HUES64 (cell line): ENCODE measurements at regions not wholly inside any gene's neighbourhood (a gene's known extent, or its start where the extent isn't known, plus 50 kb on each side); places are given as distances from the start of the nearest gene placed in this dataset.
"Not testable (repeated sequence)": the region's sequence is repeated elsewhere in the genome, so short reads cannot be mapped to it uniquely, and the experiment has no call there.

Experiments
- H3K27ac ChIP-seq: 2 replicates; pipeline ENCODE4 v1.7.0; 2013; ENCODE audit warnings: low read depth, low read length, inconsistent platforms
- H3K27me3 ChIP-seq: 2 replicates; pipeline ENCODE4 v1.6.1; 2013; ENCODE audit warnings: mild to moderate bottlenecking, low read length; ENCODE audit not compliant: insufficient read depth
- H3K36me3 ChIP-seq: 2 replicates; pipeline ENCODE4 v1.6.1; 2013; ENCODE audit warnings: mild to moderate bottlenecking, low read length; ENCODE audit not compliant: insufficient read depth
- H3K4me1 ChIP-seq: 2 replicates; pipeline ENCODE4 v1.6.1; 2013; ENCODE audit warnings: mild to moderate bottlenecking, low read length, moderate library complexity; ENCODE audit not compliant: insufficient read depth
- H3K4me3 ChIP-seq: 2 replicates; pipeline ENCODE4 v1.5.1; 2013; ENCODE audit warnings: mild to moderate bottlenecking, low read length, moderate library complexity
- H3K9ac ChIP-seq: 2 replicates; pipeline ENCODE4 v1.6.1; 2013; ENCODE audit warnings: mild to moderate bottlenecking, low read depth, low read length
- H3K9me3 ChIP-seq: 2 replicates; pipeline ENCODE4 v1.6.1; 2013; ENCODE audit warnings: low read depth, low read length; ENCODE audit not compliant: insufficient read depth
- WGBS: fragments of 150-250, 120-280 bp; methylation state at CpG from one replicate; pipeline ENCODE4 v1.1.7; 2013; ENCODE audit warnings: missing lambda C conversion rate; 5-methylcytosine and 5-hydroxymethylcytosine counted together

DNA sequence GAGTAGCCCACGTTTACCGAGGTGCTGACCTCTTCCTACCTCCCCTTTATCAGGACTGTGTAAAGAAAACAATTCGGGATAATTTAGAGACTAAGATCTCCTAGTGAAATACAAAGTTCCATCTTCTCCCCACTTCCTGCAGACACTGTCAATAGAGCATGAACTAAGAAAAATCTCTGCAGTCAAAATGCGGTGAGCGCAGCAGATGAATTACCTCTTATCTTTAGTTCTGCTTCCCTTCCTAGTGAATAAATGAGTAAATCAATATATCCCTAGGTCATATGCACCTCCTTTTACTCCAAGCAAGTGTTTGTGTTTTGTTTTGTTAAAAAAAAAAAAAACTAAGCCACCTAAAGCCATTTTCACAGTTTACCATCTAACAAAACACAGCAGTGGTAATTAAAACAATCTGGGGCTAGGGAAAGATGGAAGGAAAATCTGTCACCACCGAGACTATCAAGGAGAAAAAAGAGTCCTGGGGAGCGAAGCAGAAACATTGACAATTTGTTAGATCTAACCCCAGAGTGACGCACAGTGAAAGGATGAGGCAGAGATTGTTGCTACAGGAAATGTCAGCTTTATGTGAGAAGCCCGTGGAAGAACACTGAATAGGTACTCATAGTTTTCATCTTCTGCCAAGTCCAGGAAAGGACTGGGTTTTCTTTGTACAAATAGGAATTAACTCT, 159.4 kb upstream of the SPTLC3 start:
- 85% methylated on average over 9 of the region's 9 CpGs for WGBS
- Histone ChIP-seq H3K9ac (no peak overlapping the region), H3K4me3 (no peak overlapping the region), H3K4me1 (no peaks in the 10 kb centered on the region), H3K27ac (no peak overlapping the region), H3K9me3 (no peaks in the 10 kb centered on the region), H3K36me3 (no peaks in the 10 kb centered on the region), H3K27me3 (no peaks in the 10 kb centered on the region)

DNA sequence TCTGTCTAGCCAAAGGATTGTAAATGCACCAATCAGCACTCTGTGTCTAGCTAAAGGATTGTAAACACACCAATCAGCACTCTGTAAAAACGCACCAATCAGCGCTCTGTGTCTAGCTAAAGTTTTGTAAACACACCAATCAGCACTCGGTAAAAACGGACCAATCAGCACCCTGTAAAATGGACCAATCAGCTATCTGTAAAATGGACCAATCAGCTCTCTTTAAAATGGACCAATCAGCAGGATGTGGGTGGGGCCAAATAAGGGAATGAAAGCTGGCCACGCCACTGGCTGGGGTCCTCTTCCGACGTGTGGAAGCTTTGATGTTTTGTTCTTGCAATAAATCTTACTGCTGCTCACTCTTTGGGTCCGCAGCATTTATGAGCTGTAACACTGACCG, 151.1 kb upstream of the SPTLC3 start:
- H3K4me3 ChIP-seq = not testable (repeated sequence)

DNA sequence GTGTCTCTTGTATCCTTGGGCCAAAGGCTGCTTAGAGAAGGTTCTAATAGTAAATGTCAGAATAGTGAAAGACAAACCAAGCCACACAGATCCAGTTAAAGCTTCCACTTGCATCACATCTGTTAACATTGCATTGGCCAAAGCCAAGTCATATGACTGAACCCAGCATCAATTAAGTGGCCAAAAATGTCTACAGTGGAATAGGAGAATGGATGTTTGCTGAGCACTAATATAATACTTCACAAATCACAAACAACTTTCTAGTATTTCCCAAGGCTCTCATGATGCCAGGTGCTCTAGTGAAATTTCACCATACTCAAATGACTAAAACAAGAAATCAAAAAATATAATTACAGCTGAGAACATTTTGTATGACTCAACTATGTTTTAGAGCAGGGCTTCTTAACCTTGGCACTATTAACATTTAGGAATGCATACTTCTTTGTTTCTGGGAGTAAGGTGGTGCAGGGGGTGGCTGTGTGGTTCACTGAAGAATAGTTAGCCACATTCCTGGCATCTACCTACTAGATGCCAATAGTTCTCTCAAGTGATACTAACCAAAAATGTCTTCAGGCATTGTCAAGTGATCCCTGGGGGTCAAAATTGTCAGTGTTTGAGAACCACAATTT, 148.0 kb upstream of the SPTLC3 start:
- no peak overlapping the region for H3K4me3 ChIP-seq
- 0 out of 2 replicates have a peak, but pooled peaks cover 3% of the 10 kb centered on the region for H3K9me3 ChIP-seq
- no peak overlapping the region for H3K9ac ChIP-seq
- no peaks in the 10 kb centered on the region for H3K36me3 ChIP-seq
- H3K4me1 ChIP-seq = no peaks in the 10 kb centered on the region
- no peaks in the 10 kb centered on the region for H3K27me3 ChIP-seq
- no peak overlapping the region for H3K27ac ChIP-seq

More for the DNA sequence above, 151.1 kb upstream of the SPTLC3 start:
- not testable (repeated sequence) for H3K36me3 ChIP-seq, H3K9ac ChIP-seq, H3K27ac ChIP-seq, H3K27me3 ChIP-seq, H3K4me1 ChIP-seq, H3K9me3 ChIP-seq
- 90% methylated on average over 9 of the region's 9 CpGs for WGBS

- Histone ChIP-seq H3K27ac (no peak overlapping the region), H3K9ac (no peak overlapping the region), H3K4me1 (no peaks in the 10 kb centered on the region), H3K4me3 (no peak overlapping the region), H3K9me3 (no peaks in the 10 kb centered on the region), H3K27me3 (no peaks in the 10 kb centered on the region), H3K36me3 (no peaks in the 10 kb centered on the region)
- WGBS = 100% methylated on average over 1 of the region's 1 CpG
Measured at GRCh38 chr20:12869669-12870068, 139.1 kb upstream of the SPTLC3 start.

GRCh38 chr20:12870588-12870987, 138.2 kb upstream of the SPTLC3 start:
- Histone ChIP-seq H3K9me3 (no peaks in the 10 kb centered on the region), H3K27me3 (no peaks in the 10 kb centered on the region), H3K4me3 (no peak overlapping the region), H3K4me1 (peaks cover 4% of the 10 kb centered on the region; the same call in 1 of the 2 replicates), H3K27ac (no peak overlapping the region), H3K36me3 (no peaks in the 10 kb centered on the region), H3K9ac (no peak overlapping the region)
- 86% methylated on average over 2 of the region's 2 CpGs for WGBS

DNA sequence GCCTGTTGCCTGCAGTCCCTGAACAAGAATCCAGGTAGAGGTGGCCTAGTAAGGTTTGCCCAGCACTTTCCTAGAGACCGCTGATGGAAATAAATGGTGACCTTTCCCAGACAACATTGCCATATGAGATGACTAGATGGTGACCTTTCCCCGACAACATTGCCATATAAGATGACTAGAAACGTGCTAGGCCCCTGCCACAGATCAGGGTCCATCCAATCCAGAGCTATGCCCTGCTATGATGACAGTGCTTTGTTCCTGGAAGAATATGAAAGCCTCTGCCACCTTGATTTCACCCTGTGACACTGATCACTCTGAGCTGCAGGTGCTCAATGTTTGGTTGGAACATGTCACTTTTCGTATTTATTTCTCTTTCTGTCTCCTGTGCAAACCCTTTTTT, 133.8 kb upstream of the SPTLC3 start:
- Histone ChIP-seq H3K4me3 (no peak overlapping the region), H3K4me1 (peaks cover 5% of the 10 kb centered on the region; the same call in 1 of the 2 replicates), H3K27ac (no peak overlapping the region), H3K9me3 (no peaks in the 10 kb centered on the region), H3K9ac (no peak overlapping the region), H3K36me3 (no peaks in the 10 kb centered on the region), H3K27me3 (no peaks in the 10 kb centered on the region)
- WGBS = 91% methylated on average over 4 of the region's 4 CpGs

GRCh38 chr20:12875510-12875909, 133.3 kb upstream of the SPTLC3 start:
- Histone ChIP-seq H3K27me3 (no peaks in the 10 kb centered on the region), H3K4me3 (no peak overlapping the region), H3K27ac (no peak overlapping the region), H3K36me3 (no peaks in the 10 kb centered on the region), H3K9me3 (no peaks in the 10 kb centered on the region), H3K9ac (no peak overlapping the region), H3K4me1 (peaks cover 5% of the 10 kb centered on the region; the same call in 1 of the 2 replicates)
- WGBS = 76% methylated on average over 6 of the region's 6 CpGs

- Histone ChIP-seq H3K36me3 (no peaks in the 10 kb centered on the region), H3K27me3 (no peaks in the 10 kb centered on the region), H3K4me1 (no peaks in the 10 kb centered on the region), H3K27ac (no peak overlapping the region), H3K9me3 (0 out of 2 replicates have a peak, but pooled peaks cover 6% of the 10 kb centered on the region), H3K4me3 (no peak overlapping the region), H3K9ac (no peak overlapping the region)
- 92% methylated on average over 1 of the region's 1 CpG for WGBS
Measured at GRCh38 chr20:12882832-12883506, 125.8 kb upstream of the SPTLC3 start.

DNA sequence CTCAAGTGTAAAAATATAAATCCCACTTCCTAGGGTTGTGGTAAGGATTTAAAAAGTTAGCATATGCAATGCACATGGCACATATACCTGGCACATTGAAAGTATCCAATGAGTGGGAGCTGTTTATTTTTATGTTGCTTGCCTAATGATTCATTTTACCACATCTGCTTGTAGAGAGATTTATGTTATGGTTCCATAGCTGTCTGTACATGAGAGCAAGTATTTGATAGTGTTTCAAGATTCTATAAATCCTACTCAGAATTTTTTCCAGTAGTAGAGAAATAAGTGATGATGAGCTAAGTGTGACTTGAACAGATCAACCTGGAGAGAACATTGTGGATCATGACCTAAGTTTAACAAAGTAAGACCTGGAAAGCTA, 125.3 kb upstream of the SPTLC3 start:
- no peaks in the 10 kb centered on the region for H3K36me3 ChIP-seq
- H3K4me1 ChIP-seq = no peaks in the 10 kb centered on the region
- H3K9ac ChIP-seq = no peak overlapping the region
- no peaks in the 10 kb centered on the region for H3K27me3 ChIP-seq
- H3K4me3 ChIP-seq = no peak overlapping the region
- no peak overlapping the region for H3K27ac ChIP-seq
- 0 out of 2 replicates have a peak, but pooled peaks cover 6% of the 10 kb centered on the region for H3K9me3 ChIP-seq

DNA sequence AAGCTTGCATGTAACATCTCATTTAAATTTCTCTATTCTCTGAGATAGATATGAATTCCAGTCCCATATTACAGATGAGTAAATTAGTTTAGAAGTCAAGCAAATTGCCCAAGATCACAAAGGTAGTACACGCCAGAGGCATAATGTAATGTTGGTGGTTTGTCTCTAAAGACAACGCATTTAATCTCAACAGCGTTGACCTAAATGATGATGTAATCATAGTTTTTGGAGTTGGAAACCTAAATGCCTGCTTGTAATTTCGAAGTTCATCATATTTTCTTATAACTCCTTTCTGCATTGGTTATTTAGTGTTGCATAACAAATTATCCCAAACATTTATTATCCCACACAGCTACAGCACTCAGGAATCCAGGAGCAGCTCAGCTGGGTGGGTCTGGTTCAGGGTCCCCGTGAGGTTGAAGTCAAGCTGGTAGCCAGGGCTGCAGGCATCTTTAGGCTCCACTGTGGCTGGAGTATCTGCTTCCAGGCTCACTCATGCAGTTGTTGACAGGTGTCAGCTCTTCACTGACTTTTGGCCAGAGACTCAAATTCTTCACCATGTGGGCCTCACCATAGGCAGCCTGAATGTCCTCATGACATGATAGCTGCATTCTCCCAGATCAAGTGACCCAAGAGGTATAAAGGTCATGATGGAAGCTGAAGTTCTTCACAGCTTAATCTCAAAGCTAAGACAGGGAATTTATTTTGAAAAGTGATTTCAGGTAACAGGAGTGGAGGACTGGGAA, 122.0 kb upstream of the SPTLC3 start:
- Histone ChIP-seq H3K27me3 (no peaks in the 10 kb centered on the region), H3K9ac (no peak overlapping the region), H3K4me3 (no peak overlapping the region), H3K9me3 (no peaks in the 10 kb centered on the region), H3K27ac (no peak overlapping the region), H3K36me3 (no peaks in the 10 kb centered on the region), H3K4me1 (no peaks in the 10 kb centered on the region)
- WGBS = 96% methylated on average over 5 of the region's 5 CpGs

GRCh38 chr20:12891643-12892042, 117.1 kb upstream of the SPTLC3 start:
- 88% methylated on average over 2 of the region's 3 CpGs for WGBS
- Histone ChIP-seq H3K9me3 (no peaks in the 10 kb centered on the region), H3K36me3 (no peaks in the 10 kb centered on the region), H3K27ac (no peak overlapping the region), H3K27me3 (no peaks in the 10 kb centered on the region), H3K4me3 (no peak overlapping the region), H3K4me1 (peaks cover 7% of the 10 kb centered on the region; the same call in 1 of the 2 replicates), H3K9ac (no peak overlapping the region)
